HG03175 (cell line): ENCODE measurements at regions not wholly inside any gene's neighbourhood (a gene's known extent, or its start where the extent isn't known, plus 50 kb on each side); places are given as distances from the start of the nearest gene placed in this dataset.
"Not testable (repeated sequence)": the region's sequence is repeated elsewhere in the genome, so short reads cannot be mapped to it uniquely, and the experiment has no call there.

Source experiments
- ATAC-seq: cut with Tn5 transposase; IDR thresholded peaks from one replicate; pipeline ENCODE4 v1.9.1; 2021; ENCODE audit warnings: mild to moderate bottlenecking, moderate library complexity; ENCODE audit not compliant: unreplicated experiment

GRCh38 chr10:64626924-64627323 lies 1105.7 kb downstream of the REEP3 start:
- ATAC-seq = no peak

- no peak for ATAC-seq
Measured at GRCh38 chr10:64630534-64630933, 1109.3 kb downstream of the REEP3 start.

GRCh38 chr10:64635906-64636305 lies 1114.7 kb downstream of the REEP3 start:
- ATAC-seq = no peak

GRCh38 chr10:64636461-64636860 lies 1115.3 kb downstream of the REEP3 start:
- ATAC-seq = no peak

GRCh38 chr10:64637939-64638338 lies 1116.7 kb downstream of the REEP3 start:
- no peak for ATAC-seq

- no peak for ATAC-seq
Measured at GRCh38 chr10:64648915-64649314, 1127.7 kb downstream of the REEP3 start.

- no peak for ATAC-seq
Measured at GRCh38 chr10:64658528-64658927, 1137.3 kb downstream of the REEP3 start.

GRCh38 chr10:64659311-64659710 lies 1138.1 kb downstream of the REEP3 start:
- no peak for ATAC-seq

- ATAC-seq = no peak
Measured at GRCh38 chr10:64682043-64682442, 1160.8 kb downstream of the REEP3 start.

GRCh38 chr10:64690194-64690593 lies 1169.0 kb downstream of the REEP3 start:
- ATAC-seq = no peak

- ATAC-seq = no peak
Measured at GRCh38 chr10:64699244-64699643, 1178.0 kb downstream of the REEP3 start.

GRCh38 chr10:64702086-64702485 lies 1180.9 kb downstream of the REEP3 start:
- not testable (repeated sequence) for ATAC-seq

GRCh38 chr10:64708884-64709681 lies 1187.9 kb downstream of the REEP3 start:
- ATAC-seq = no peak

- ATAC-seq = no peak
Measured at GRCh38 chr10:64726466-64726865, 1205.3 kb downstream of the REEP3 start.

- ATAC-seq = no peak
Measured at GRCh38 chr10:64731016-64731415, 1209.8 kb downstream of the REEP3 start.

- no peak for ATAC-seq
Measured at GRCh38 chr10:64732372-64732957, 1211.3 kb downstream of the REEP3 start.

- ATAC-seq = peak; percentile 42
Measured at GRCh38 chr10:64733980-64734379, 1212.8 kb downstream of the REEP3 start.

- no peak for ATAC-seq
Measured at GRCh38 chr10:64738462-64738861, 1217.3 kb downstream of the REEP3 start.

GRCh38 chr10:64745565-64745964 lies 1224.4 kb downstream of the REEP3 start:
- no peak for ATAC-seq

- ATAC-seq = no peak
Measured at GRCh38 chr10:64750672-64751071, 1229.5 kb downstream of the REEP3 start.

- no peak for ATAC-seq
Measured at GRCh38 chr10:64753516-64753915, 1232.3 kb downstream of the REEP3 start.

GRCh38 chr10:64760371-64760770 lies 1239.2 kb downstream of the REEP3 start:
- no peak for ATAC-seq

GRCh38 chr10:64762861-64763260 lies 1241.7 kb downstream of the REEP3 start:
- ATAC-seq = no peak
